Ovary (tissue), 3 donors: ENCODE measurements at regions not wholly inside any gene's neighbourhood (a gene's known extent, or its start where the extent isn't known, plus 50 kb on each side); places are given as distances from the start of the nearest gene placed in this dataset.

Experiments used
- CTCF ChIP-seq, 3 donors: fragments of 450-650 bp in 2 of 3; fragments of 200-600 bp in 1 of 3; IDR thresholded peaks; one replicate each; pipeline versions ENCODE4 v1.5.1 to v1.8.0; 2016 to 2022; ENCODE audit warnings: antibody characterized with exemption in 3 of 3, mild to moderate bottlenecking in 1 of 3
- EP300 ChIP-seq: sonication (generic); formaldehyde crosslinking; IDR thresholded peaks from one replicate; pipeline ENCODE4 v1.6.1; 2017; ENCODE audit warnings: antibody characterized with exemption
- donor health status: DM: no; HTN: no; CAD: no.

- TF ChIP-seq CTCF (IDR thresholded peaks at IDR 0.05) (no peak), EP300 (no peak)
These were observed 299.3 kb upstream of the ARGLU1 start for GRCh38 chr13:106867249-106867648.
